HG03378 (cell line): ENCODE measurements at regions not wholly inside any gene's neighbourhood (a gene's known extent, or its start where the extent isn't known, plus 50 kb on each side); places are given as distances from the start of the nearest gene placed in this dataset.

ENCODE experiments used
- ATAC-seq: cut with Tn5 transposase; IDR thresholded peaks from one replicate; pipeline ENCODE4 v1.9.1; 2021; ENCODE audit warnings: mild to moderate bottlenecking, moderate library complexity; ENCODE audit not compliant: unreplicated experiment

GRCh38 chr13:22211876-22212275 lies 541.0 kb downstream of the FGF9 start:
- no peak for ATAC-seq

- ATAC-seq = no peak
Observed at GRCh38 chr13:22212576-22212975, 541.7 kb downstream of the FGF9 start.

- ATAC-seq = no peak
Observed at GRCh38 chr13:22214184-22214583, 543.3 kb downstream of the FGF9 start.

GRCh38 chr13:22218797-22219196 lies 547.9 kb downstream of the FGF9 start:
- no peak for ATAC-seq

GRCh38 chr13:22219709-22220108 lies 548.8 kb downstream of the FGF9 start:
- no peak for ATAC-seq

GRCh38 chr13:22220151-22221135 lies 549.6 kb downstream of the FGF9 start:
- ATAC-seq = no peak

- ATAC-seq = no peak
Observed at GRCh38 chr13:22223411-22223810, 552.5 kb downstream of the FGF9 start.

- no peak for ATAC-seq
Observed at GRCh38 chr13:22226086-22226485, 555.2 kb downstream of the FGF9 start.

- no peak for ATAC-seq
Observed at GRCh38 chr13:22227895-22228294, 557.0 kb downstream of the FGF9 start.

- no peak for ATAC-seq
Observed at GRCh38 chr13:22229916-22230315, 559.0 kb downstream of the FGF9 start.

- no peak for ATAC-seq
Observed at GRCh38 chr13:22232186-22232585, 561.3 kb downstream of the FGF9 start.

- ATAC-seq = no peak
Observed at GRCh38 chr13:22235285-22235949, 564.5 kb downstream of the FGF9 start.

- no peak for ATAC-seq
Observed at GRCh38 chr13:22235950-22236290, 565.0 kb downstream of the FGF9 start.

GRCh38 chr13:22238269-22238668 lies 567.4 kb downstream of the FGF9 start:
- ATAC-seq = no peak

GRCh38 chr13:22240716-22241115 lies 569.8 kb downstream of the FGF9 start:
- ATAC-seq = no peak

GRCh38 chr13:22243469-22244163 lies 572.7 kb downstream of the FGF9 start:
- no peak for ATAC-seq

GRCh38 chr13:22252281-22252830 lies 581.5 kb downstream of the FGF9 start:
- ATAC-seq = no peak

GRCh38 chr13:22253107-22253506 lies 582.2 kb downstream of the FGF9 start:
- no peak for ATAC-seq

- ATAC-seq = no peak
Observed at GRCh38 chr13:22256111-22256639, 585.3 kb downstream of the FGF9 start.

- ATAC-seq = no peak
Observed at GRCh38 chr13:22262001-22262885, 591.4 kb downstream of the FGF9 start.
